Endodermal cell (in vitro differentiated cells): ENCODE measurements at regions not wholly inside any gene's neighbourhood (a gene's known extent, or its start where the extent isn't known, plus 50 kb on each side); places are given as distances from the start of the nearest gene placed in this dataset.

Source experiments
- DNase-seq: peaks from one replicate; pipeline ENCODE4 v3.0.0-alpha.2; 2017
- H3K27ac ChIP-seq: 2 replicates; pipeline ENCODE4 v1.5.1; 2013; ENCODE audit warnings: mild to moderate bottlenecking, low read depth, low read length, moderate library complexity
- H3K27me3 ChIP-seq: 2 replicates; pipeline ENCODE4 v1.6.1; 2013; ENCODE audit warnings: mild to moderate bottlenecking, low read length, moderate library complexity; ENCODE audit not compliant: insufficient read depth, control insufficient read depth, poor library complexity, severe bottlenecking
- H3K36me3 ChIP-seq: 2 replicates; pipeline ENCODE4 v1.7.0; 2013; ENCODE audit warnings: mild to moderate bottlenecking, low read length, moderate library complexity; ENCODE audit not compliant: control insufficient read depth, insufficient read depth
- H3K4me1 ChIP-seq: one replicate; pipeline ENCODE4 v1.7.0; 2013; ENCODE audit warnings: low read length; ENCODE audit not compliant: control insufficient read depth, insufficient read depth
- H3K4me3 ChIP-seq: 2 replicates; pipeline ENCODE4 v1.5.1; 2013; ENCODE audit warnings: mild to moderate bottlenecking, low read length, moderate library complexity
- H3K9ac ChIP-seq: 2 replicates; pipeline ENCODE4 v1.6.1; 2013; ENCODE audit warnings: mild to moderate bottlenecking, low read length, moderate library complexity; ENCODE audit not compliant: poor library complexity, severe bottlenecking; ENCODE audit errors: extremely low read depth
- H3K9me3 ChIP-seq: 2 replicates; pipeline ENCODE4 v1.6.1; 2013; ENCODE audit warnings: mild to moderate bottlenecking, low read length, moderate library complexity; ENCODE audit not compliant: control insufficient read depth
- H3K27ac Mint-ChIP-seq: 2 replicates; pipeline ENCODE4 v1.8.0; 2020; ENCODE audit warnings: mixed read lengths
- H3K27me3 Mint-ChIP-seq: 2 replicates; pipeline ENCODE4 v1.8.0; 2021; ENCODE audit warnings: mild to moderate bottlenecking, mixed read lengths; ENCODE audit not compliant: insufficient read depth
- H3K36me3 Mint-ChIP-seq: 2 replicates; pipeline ENCODE4 v1.8.0; 2020; ENCODE audit warnings: low read depth, mixed read lengths
- H3K4me1 Mint-ChIP-seq: 2 replicates; pipeline ENCODE4 v1.8.0; 2020; ENCODE audit warnings: mixed read lengths
- H3K4me3 Mint-ChIP-seq: 2 replicates; pipeline ENCODE4 v1.8.0; 2020; ENCODE audit warnings: mild to moderate bottlenecking, moderate library complexity, mixed read lengths
- H3K9me3 Mint-ChIP-seq: 2 replicates; pipeline ENCODE4 v1.8.0; 2020; ENCODE audit warnings: mild to moderate bottlenecking, mixed read lengths
- CTCF ChIP-seq: fragments of 200-600 bp; sonication (generic); conservative IDR thresholded peaks from 2 replicates; pipeline ENCODE4 v1.5.0; 2021; ENCODE audit warnings: antibody characterized with exemption, mild to moderate bottlenecking
- WGBS, 2 experiments: methylation state at CpG; one replicate each; pipeline versions ENCODE4 v1.1.5 to v1.1.7; 2013; ENCODE audit warnings: missing lambda C conversion rate in 2 of 2, mixed read lengths in 1 of 2; ENCODE audit not compliant: insufficient coverage in 1 of 2, insufficient read length in 1 of 2; 5-methylcytosine and 5-hydroxymethylcytosine counted together

- Histone ChIP-seq H3K4me3 (no peak overlapping the region), H3K4me1 (peaks cover 3% of the 10 kb centered on the region), H3K9ac (no peak overlapping the region), H3K27ac (no peak overlapping the region), H3K9me3 (no peaks in the 10 kb centered on the region), H3K27me3 (peaks cover 42% of the 10 kb centered on the region), H3K36me3 (no peaks in the 10 kb centered on the region)
- 94 to 100% methylated on average over 1 to 2 of the region's 2 CpGs for WGBS, 2 experiments
- H3K4me3 Mint-ChIP-seq: no peak overlapping the region
- no peak overlapping the region for H3K27ac Mint-ChIP-seq
- no peak for TF ChIP-seq CTCF
- H3K27me3 Mint-ChIP-seq: peaks cover 7% of the 10 kb centered on the region
- no peak for DNase-seq
- H3K36me3 Mint-ChIP-seq: no peaks in the 10 kb centered on the region
- H3K4me1 Mint-ChIP-seq: peaks cover 13% of the 10 kb centered on the region
- peaks cover 2% of the 10 kb centered on the region for H3K9me3 Mint-ChIP-seq
Measured at GRCh38 chr2:228378233-228378632, 196.7 kb upstream of the SPHKAP start.

DNA sequence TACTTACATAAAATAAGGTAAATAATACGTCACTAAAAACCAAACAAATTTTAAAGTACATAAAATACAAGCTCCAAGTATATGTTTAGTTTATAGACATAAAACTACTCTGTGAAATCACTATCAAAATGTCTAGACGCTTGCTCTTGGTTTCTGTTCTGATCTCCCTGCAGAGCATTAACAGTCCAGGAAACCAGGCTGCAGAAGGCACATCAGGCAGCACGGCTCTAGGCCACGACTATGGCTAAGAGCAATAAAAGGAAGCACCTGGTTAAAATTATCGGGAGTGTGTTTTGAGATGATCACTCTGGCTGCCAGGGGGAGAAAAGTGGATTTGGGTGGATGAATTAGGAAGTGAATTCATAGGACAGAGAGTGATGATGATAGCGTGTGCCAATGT is 196.0 kb upstream of the SPHKAP start:
- Mint-ChIP-seq H3K36me3 (no peaks in the 10 kb centered on the region), H3K4me3 (no peak overlapping the region), H3K4me1 (peaks cover 7% of the 10 kb centered on the region), H3K9me3 (peaks cover 2% of the 10 kb centered on the region), H3K27ac (no peak overlapping the region), H3K27me3 (peaks cover 7% of the 10 kb centered on the region)
- no peak overlapping the region for H3K9ac ChIP-seq
- WGBS, 2 experiments: 91 to 96% methylated on average over 4 to 6 of the region's 6 CpGs
- H3K4me3 ChIP-seq: no peak overlapping the region
- peaks cover 3% of the 10 kb centered on the region for H3K4me1 ChIP-seq
- no peak overlapping the region for H3K27ac ChIP-seq
- H3K27me3 ChIP-seq: peaks cover 38% of the 10 kb centered on the region
- H3K9me3 ChIP-seq: no peaks in the 10 kb centered on the region
- H3K36me3 ChIP-seq: no peaks in the 10 kb centered on the region
- no peak for TF ChIP-seq CTCF
- no peak for DNase-seq

- no peak for TF ChIP-seq CTCF
- Mint-ChIP-seq H3K4me3 (no peak overlapping the region), H3K27me3 (peaks cover 7% of the 10 kb centered on the region), H3K9me3 (no peaks in the 10 kb centered on the region), H3K27ac (no peak overlapping the region), H3K36me3 (no peaks in the 10 kb centered on the region), H3K4me1 (peaks cover 7% of the 10 kb centered on the region)
- Histone ChIP-seq H3K27ac (no peak overlapping the region), H3K4me3 (no peak overlapping the region), H3K27me3 (peaks cover 38% of the 10 kb centered on the region), H3K9me3 (no peaks in the 10 kb centered on the region), H3K36me3 (no peaks in the 10 kb centered on the region), H3K9ac (no peak overlapping the region), H3K4me1 (peaks cover 3% of the 10 kb centered on the region)
- WGBS, 2 experiments: 86 to 100% methylated on average over 1 to 3 of the region's 3 CpGs
- no peak for DNase-seq
Measured at GRCh38 chr2:228374741-228375140, 193.3 kb upstream of the SPHKAP start.
